Parathyroid adenoma (tissue), 2 donors: ENCODE measurements at regions not wholly inside any gene's neighbourhood (a gene's known extent, or its start where the extent isn't known, plus 50 kb on each side); places are given as distances from the start of the nearest gene placed in this dataset.
"Not testable (repeated sequence)": the region's sequence is repeated elsewhere in the genome, so short reads cannot be mapped to it uniquely, and the experiment has no call there.

Source experiments
- H2AFZ ChIP-seq: fragments of 300-600 bp; sonication (generic); one replicate; pipeline ENCODE4 v1.7.0; 2017; ENCODE audit warnings: antibody characterized with exemption, mild to moderate bottlenecking
- H3K27ac ChIP-seq: fragments of 300-600 bp; sonication (generic); one replicate; pipeline ENCODE4 v1.7.0; 2017
- H3K27me3 ChIP-seq: fragments of 300-600 bp; sonication (generic); one replicate; pipeline ENCODE4 v1.7.0; 2017; ENCODE audit warnings: low read length; ENCODE audit not compliant: control insufficient read depth, insufficient read depth
- H3K36me3 ChIP-seq: fragments of 300-600 bp; sonication (generic); one replicate; pipeline ENCODE4 v1.7.0; 2017; ENCODE audit warnings: low read length; ENCODE audit not compliant: control insufficient read depth, insufficient read depth
- H3K4me1 ChIP-seq: fragments of 300-600 bp; sonication (generic); one replicate; pipeline ENCODE4 v1.7.0; 2017; ENCODE audit warnings: control low read depth
- H3K4me2 ChIP-seq: fragments of 300-600 bp; sonication (generic); one replicate; pipeline ENCODE4 v1.7.0; 2017; ENCODE audit warnings: low read length
- H3K4me3 ChIP-seq: fragments of 300-600 bp; sonication (generic); one replicate; pipeline ENCODE4 v1.7.0; 2017; ENCODE audit warnings: low read depth, low read length
- H3K79me2 ChIP-seq: fragments of 300-600 bp; sonication (generic); one replicate; pipeline ENCODE4 v1.7.0; 2017; ENCODE audit warnings: control low read depth
- H3K9ac ChIP-seq: fragments of 300-600 bp; sonication (generic); one replicate; pipeline ENCODE4 v1.7.0; 2017; ENCODE audit warnings: mild to moderate bottlenecking
- H3K9me3 ChIP-seq: fragments of 300-600 bp; sonication (generic); one replicate; pipeline ENCODE4 v1.7.0; 2017; ENCODE audit warnings: low read length; ENCODE audit not compliant: control insufficient read depth
- TF ChIP-seq, protein P1 (sequence below): fragments of 300-600 bp; sonication (generic); IDR thresholded peaks from one replicate; pipeline ENCODE4 v1.7.0; 2017; ENCODE audit warnings: antibody characterized with exemption, mild to moderate bottlenecking
- donor health status: primary hyperparathyroidism.

DNA sequence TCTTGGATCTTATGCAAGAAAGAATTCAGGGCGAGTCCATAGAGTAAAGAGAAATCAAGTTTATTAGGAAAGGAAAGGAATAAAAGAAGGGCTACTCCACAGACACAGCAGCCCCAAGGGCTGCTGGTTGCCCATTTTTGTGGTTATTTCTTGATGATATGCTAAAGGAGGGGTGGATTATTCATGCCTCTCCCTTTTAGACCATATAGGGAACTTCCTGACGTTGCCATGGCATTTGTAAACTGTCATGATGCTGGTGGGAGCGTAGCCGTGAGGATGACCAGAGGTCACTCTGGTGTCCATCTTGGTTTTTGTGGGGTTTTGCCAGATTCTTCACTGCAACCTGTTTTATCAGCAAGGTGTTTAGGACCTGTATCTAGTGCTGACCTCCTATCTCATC lies 115.4 kb upstream of the CARD11 start:
- no peaks in the 10 kb centered on the region for H3K9me3 ChIP-seq
- no peaks in the 10 kb centered on the region for H3K4me1 ChIP-seq
- no peaks in the 10 kb centered on the region for H3K36me3 ChIP-seq
- H2AFZ ChIP-seq: no peak overlapping the region
- no peaks in the 10 kb centered on the region for H3K79me2 ChIP-seq
- H3K4me3 ChIP-seq: no peak overlapping the region
- no peak overlapping the region for H3K27ac ChIP-seq
- H3K4me2 ChIP-seq: no peak overlapping the region
- no peaks in the 10 kb centered on the region for H3K27me3 ChIP-seq
- TF ChIP-seq, protein P1, sequence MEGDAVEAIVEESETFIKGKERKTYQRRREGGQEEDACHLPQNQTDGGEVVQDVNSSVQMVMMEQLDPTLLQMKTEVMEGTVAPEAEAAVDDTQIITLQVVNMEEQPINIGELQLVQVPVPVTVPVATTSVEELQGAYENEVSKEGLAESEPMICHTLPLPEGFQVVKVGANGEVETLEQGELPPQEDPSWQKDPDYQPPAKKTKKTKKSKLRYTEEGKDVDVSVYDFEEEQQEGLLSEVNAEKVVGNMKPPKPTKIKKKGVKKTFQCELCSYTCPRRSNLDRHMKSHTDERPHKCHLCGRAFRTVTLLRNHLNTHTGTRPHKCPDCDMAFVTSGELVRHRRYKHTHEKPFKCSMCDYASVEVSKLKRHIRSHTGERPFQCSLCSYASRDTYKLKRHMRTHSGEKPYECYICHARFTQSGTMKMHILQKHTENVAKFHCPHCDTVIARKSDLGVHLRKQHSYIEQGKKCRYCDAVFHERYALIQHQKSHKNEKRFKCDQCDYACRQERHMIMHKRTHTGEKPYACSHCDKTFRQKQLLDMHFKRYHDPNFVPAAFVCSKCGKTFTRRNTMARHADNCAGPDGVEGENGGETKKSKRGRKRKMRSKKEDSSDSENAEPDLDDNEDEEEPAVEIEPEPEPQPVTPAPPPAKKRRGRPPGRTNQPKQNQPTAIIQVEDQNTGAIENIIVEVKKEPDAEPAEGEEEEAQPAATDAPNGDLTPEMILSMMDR: no peak
- H3K9ac ChIP-seq: no peak overlapping the region

DNA sequence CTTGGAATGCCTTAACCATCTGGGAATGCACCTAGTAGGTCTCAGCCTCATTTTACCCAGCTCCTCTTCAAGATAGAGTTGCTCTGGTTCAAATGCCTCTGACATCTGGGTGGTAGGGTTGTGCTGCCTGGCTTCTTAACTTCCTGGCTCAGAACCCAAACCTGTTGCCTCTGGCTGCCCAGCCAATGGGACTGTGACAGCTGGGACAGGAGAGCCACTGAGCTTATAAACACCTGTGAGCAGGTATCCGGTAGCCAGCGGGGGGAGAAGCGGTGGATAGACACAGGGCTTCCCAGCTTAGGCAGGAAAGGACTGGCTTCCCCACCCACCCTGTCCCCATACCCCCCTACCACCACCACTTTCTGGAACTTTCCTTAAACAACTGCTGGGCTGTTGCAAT lies 115.8 kb upstream of the CARD11 start:
- TF ChIP-seq, protein P1: no peak
- H3K79me2 ChIP-seq: no peaks in the 10 kb centered on the region

DNA sequence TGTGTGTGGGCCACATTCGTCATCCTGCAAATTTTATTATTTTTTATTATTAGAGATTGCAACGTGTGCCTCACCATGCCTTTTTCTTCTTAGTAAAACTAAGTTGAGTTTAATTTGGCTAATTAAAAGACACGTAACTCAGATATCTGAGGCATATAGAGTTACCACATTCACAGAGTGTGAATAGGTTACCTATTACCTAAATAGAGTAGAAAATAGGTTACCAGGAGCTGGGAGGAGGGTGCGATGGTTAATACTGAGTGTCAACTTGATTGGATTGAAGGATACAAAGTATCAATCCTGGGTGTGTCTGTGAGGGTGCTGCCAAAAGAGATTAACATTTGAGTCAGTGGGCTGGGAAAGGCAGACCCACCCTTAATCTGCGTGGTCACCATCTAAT lies 116.3 kb upstream of the CARD11 start:
- H2AFZ ChIP-seq, H3K27ac ChIP-seq, H3K9ac ChIP-seq, H3K27me3 ChIP-seq, H3K4me3 ChIP-seq, H3K4me1 ChIP-seq, H3K4me2 ChIP-seq, H3K9me3 ChIP-seq, H3K79me2 ChIP-seq, H3K36me3 ChIP-seq: not testable (repeated sequence)

More for the DNA sequence above, 115.8 kb upstream of the CARD11 start:
- no peaks in the 10 kb centered on the region for H3K36me3 ChIP-seq
- no peak overlapping the region for H3K9ac ChIP-seq
- H3K4me2 ChIP-seq: no peak overlapping the region
- H2AFZ ChIP-seq: no peak overlapping the region
- H3K4me3 ChIP-seq: no peak overlapping the region
- no peaks in the 10 kb centered on the region for H3K4me1 ChIP-seq
- no peaks in the 10 kb centered on the region for H3K27me3 ChIP-seq
- no peak overlapping the region for H3K27ac ChIP-seq
- H3K9me3 ChIP-seq: no peaks in the 10 kb centered on the region

DNA sequence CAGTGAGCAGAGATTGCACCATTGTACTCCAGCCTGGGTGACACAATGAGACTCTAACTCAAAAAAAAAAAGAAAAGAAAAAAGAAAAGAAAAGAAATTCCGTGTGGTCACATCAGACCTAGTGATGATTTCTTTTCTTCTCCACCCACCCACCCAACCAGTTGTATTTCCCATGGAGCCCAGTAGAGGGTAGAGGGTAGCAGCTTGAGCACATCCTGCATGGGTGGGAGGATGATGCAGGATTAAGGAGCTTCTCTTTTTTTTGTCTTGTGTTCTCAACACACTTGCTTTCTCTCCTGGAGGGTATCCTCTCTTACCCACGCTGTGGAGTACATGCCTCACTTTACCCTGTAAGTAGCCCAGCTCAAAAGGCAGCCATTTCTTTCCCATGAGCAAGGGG lies 118.6 kb upstream of the CARD11 start:
- Histone ChIP-seq H3K4me2 (no peak overlapping the region), H3K9me3 (no peaks in the 10 kb centered on the region), H3K27me3 (no peaks in the 10 kb centered on the region), H3K79me2 (no peaks in the 10 kb centered on the region), H2AFZ (no peak overlapping the region), H3K27ac (no peak overlapping the region), H3K4me3 (no peak overlapping the region), H3K36me3 (no peaks in the 10 kb centered on the region), H3K4me1 (no peaks in the 10 kb centered on the region), H3K9ac (no peak overlapping the region)
- TF ChIP-seq, protein P1: no peak

DNA sequence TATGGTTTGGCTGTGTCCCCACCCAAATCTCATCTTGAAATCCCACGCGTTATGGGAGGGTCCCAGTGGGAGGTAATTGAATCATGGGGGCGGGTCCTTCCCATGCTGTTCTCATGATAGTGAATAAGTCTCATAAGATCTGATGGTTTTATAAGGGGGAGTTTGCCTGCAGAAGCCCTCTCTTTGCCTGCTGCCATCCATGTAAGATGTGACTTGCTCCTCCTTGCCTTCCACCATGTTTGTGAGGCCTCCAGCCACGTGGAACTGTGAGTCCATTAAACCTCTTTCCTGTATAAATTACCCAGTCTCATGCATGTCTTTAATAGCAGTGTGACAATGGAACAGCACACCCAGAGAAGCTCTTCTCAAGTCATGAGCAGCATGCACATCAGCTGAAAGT lies 119.1 kb upstream of the CARD11 start:
- not testable (repeated sequence) for H3K4me3 ChIP-seq, H3K4me1 ChIP-seq, H3K27ac ChIP-seq, H2AFZ ChIP-seq, H3K9ac ChIP-seq, H3K4me2 ChIP-seq, H3K36me3 ChIP-seq, H3K79me2 ChIP-seq, H3K27me3 ChIP-seq, H3K9me3 ChIP-seq

DNA sequence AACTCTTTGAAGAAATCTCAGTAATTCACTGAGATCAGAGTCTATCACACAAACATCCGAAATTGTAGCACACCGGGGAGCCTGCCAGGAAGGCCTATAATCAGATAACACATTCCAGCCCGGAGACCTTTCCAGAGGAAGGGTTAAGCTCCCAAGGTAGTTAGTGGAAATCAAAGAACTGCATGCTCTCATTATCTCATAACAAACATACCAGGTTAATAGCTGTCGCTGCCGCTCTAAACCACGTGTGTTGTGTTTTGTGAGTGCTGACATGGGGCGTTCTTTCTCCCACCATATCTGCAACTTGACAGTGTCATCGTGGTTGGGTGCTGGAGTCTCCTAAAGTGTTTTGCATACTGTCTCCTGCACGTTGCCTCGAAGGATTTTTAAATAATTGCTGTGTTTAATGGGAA lies 120.7 kb upstream of the CARD11 start:
- H3K27me3 ChIP-seq: no peaks in the 10 kb centered on the region
- peak overlapping the region; percentile 45 for H3K4me2 ChIP-seq
- H3K9me3 ChIP-seq: no peaks in the 10 kb centered on the region
- no peaks in the 10 kb centered on the region for H3K79me2 ChIP-seq
- no peak overlapping the region for H3K27ac ChIP-seq
- no peak overlapping the region for H3K9ac ChIP-seq
- H3K36me3 ChIP-seq: no peaks in the 10 kb centered on the region
- H3K4me1 ChIP-seq: no peaks in the 10 kb centered on the region
- peak overlapping the region; percentile 22 for H2AFZ ChIP-seq
- H3K4me3 ChIP-seq: no peak overlapping the region
- TF ChIP-seq, protein P1: no peak
